Cardiac muscle cell (in vitro differentiated cells and primary cell): ENCODE measurements at regions not wholly inside any gene's neighbourhood (a gene's known extent, or its start where the extent isn't known, plus 50 kb on each side); places are given as distances from the start of the nearest gene placed in this dataset.
A peak's percentile ranks its signal among the peaks of the same experiment; 100 is the strongest.

ENCODE experiments used
- DNase-seq, 2 donors: peaks; one replicate each; pipeline versions ENCODE4 v3.0.0 to v3.0.0-alpha.2; 2010 to 2017; ENCODE audit warnings: low read depth in 1 of 2, low spot score in 1 of 2
- H3K27ac ChIP-seq: fragments of 200-600 bp; sonication (generic); 2 replicates; pipeline ENCODE4 v1.5.1; 2016
- H3K27me3 ChIP-seq: fragments of 200-600 bp; sonication (generic); 2 replicates; pipeline ENCODE4 v1.6.0; 2016; ENCODE audit warnings: control low read depth
- H3K36me3 ChIP-seq: fragments of 200-600 bp; sonication (generic); 2 replicates; pipeline ENCODE4 v1.5.1; 2016; ENCODE audit warnings: control low read depth
- H3K4me1 ChIP-seq: fragments of 200-600 bp; sonication (generic); 2 replicates; pipeline ENCODE4 v1.8.1; 2017; ENCODE audit warnings: low read depth, mild to moderate bottlenecking, mixed run types
- H3K4me3 ChIP-seq: fragments of 200-600 bp; sonication (generic); 2 replicates; pipeline ENCODE4 v1.5.1; 2016; ENCODE audit warnings: mild to moderate bottlenecking
- H3K9me3 ChIP-seq: fragments of 200-600 bp; sonication (generic); 2 replicates; pipeline ENCODE4 v1.5.1; 2017; ENCODE audit warnings: low read depth, mild to moderate bottlenecking, control low read depth
- CTCF ChIP-seq: IDR thresholded peaks from 2 replicates; pipeline ENCODE4 v1.5.1; 2012; ENCODE audit warnings: low read depth, mild to moderate bottlenecking, low read length

DNA sequence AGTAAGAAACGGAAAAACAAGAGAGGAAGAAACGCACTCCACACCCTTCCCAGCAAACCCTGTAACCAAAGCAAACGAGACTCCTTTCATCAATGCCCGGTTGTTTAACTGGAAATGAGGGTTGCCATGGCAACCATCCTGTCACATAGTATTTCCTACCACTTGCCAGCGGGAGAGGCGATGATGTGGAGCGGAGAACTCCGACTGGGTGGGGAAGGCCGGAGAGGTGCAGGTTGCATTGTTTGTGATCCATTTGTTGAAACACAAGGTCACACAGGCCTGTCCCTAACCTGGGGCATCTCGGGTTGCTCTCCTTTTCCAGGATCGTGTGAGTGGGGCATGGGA lies 609.9 kb downstream of the BUD13 start:
- Histone ChIP-seq H3K27ac (no peak overlapping the region), H3K4me1 (no peaks in the 10 kb centered on the region), H3K4me3 (no peak overlapping the region), H3K9me3 (no peaks in the 10 kb centered on the region), H3K27me3 (peaks cover 9% of the 10 kb centered on the region), H3K36me3 (no peaks in the 10 kb centered on the region)
- no peak for DNase-seq
- no peak for TF ChIP-seq CTCF

DNA sequence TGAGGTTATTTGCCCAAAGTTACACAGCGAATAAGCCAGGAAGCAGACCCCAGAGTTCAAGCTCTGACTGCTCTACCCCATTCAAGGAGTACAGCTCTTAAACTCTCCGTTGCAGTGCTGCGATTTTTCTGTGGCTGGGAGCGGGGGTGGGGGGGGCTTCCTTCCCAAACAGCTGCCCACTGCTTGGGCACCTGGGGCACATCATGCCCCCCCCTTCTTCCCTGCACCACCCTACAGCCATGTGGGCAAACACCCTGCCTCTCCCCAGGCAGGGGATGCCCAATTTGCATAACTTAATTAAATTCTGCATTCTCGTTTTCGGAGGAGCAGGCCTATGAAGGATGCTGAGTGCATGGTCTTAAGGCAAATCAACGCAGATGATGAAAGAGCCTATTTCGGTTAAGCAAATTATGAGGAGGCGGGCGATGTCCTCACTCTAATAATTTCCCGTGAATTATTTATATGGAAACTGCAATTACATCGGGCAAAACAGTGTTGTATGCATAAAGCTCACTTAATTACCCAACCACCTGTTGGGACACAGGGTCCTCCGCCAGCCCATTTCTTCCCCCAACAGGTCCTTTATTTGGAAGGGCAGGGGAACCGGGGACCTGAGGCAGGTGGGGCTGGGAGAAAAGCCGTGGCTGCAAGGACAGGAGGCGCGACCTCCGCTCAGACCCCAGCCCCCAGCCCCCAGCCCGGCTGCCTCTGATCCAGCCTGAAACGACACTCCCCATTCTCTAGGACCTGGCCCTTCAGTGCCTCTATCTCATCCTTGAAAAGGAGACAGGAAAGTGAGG lies 610.5 kb downstream of the BUD13 start:
- H3K27me3 ChIP-seq: peaks cover 9% of the 10 kb centered on the region
- no peaks in the 10 kb centered on the region for H3K36me3 ChIP-seq
- H3K27ac ChIP-seq: no peak overlapping the region
- H3K9me3 ChIP-seq: no peaks in the 10 kb centered on the region
- no peak for DNase-seq
- no peak for TF ChIP-seq CTCF
- no peak overlapping the region for H3K4me3 ChIP-seq
- no peaks in the 10 kb centered on the region for H3K4me1 ChIP-seq

DNA sequence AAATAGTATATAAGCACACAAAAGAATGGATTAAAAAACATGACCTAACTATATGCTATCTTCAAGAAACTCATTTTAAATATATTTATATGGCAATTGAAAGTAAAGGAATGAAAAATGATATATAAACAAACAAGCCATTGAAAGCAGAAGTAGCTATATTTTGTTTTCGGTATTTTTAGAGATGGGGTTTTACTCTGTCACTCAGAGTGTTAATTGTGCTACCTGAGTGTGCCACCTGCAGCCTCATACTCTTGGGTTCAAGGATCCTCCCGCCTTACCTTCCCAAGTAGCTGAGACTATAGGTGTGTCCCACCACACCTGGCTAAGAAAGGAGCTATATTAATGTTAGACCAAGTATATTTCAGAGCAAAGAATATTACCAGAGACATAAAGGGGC lies 624.1 kb downstream of the BUD13 start:
- Histone ChIP-seq H3K4me3 (no peak overlapping the region), H3K4me1 (no peaks in the 10 kb centered on the region), H3K27ac (no peak overlapping the region), H3K27me3 (no peaks in the 10 kb centered on the region), H3K9me3 (no peaks in the 10 kb centered on the region), H3K36me3 (no peaks in the 10 kb centered on the region)
- no peak for DNase-seq
- no peak for TF ChIP-seq CTCF

DNA sequence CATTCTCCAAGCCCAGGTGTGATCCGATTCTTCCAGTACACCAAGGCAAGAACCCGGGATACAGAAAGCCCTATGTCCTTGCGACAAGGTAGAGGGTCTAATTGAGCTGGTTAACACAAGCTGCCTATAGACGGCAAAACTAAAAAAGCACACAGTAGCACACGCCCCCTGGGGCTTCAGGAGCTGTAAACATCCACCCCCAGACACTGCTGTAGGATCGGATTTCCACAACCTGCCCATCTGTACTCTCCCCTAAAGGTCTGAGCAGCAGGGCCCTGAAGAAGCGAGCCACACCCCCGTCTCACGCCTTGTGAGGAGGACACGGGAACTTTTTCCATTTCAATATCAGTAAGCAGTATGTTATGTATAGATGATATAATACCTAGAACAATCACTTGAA lies 624.7 kb downstream of the BUD13 start:
- Histone ChIP-seq H3K27ac (no peak overlapping the region), H3K4me1 (no peaks in the 10 kb centered on the region), H3K4me3 (no peak overlapping the region), H3K36me3 (no peaks in the 10 kb centered on the region), H3K27me3 (no peaks in the 10 kb centered on the region), H3K9me3 (no peaks in the 10 kb centered on the region)
- TF ChIP-seq CTCF: no peak
- DNase-seq: peak in 1 of 2 donors; percentile 17

- Histone ChIP-seq H3K4me1 (no peaks in the 10 kb centered on the region), H3K36me3 (no peaks in the 10 kb centered on the region), H3K9me3 (no peaks in the 10 kb centered on the region), H3K27ac (no peak overlapping the region), H3K27me3 (no peaks in the 10 kb centered on the region), H3K4me3 (no peak overlapping the region)
- no peak for DNase-seq
- TF ChIP-seq CTCF: no peak
Observed at GRCh38 chr11:116145187-116145865, 627.5 kb downstream of the BUD13 start.
